WTC11 (cell line): ENCODE measurements at regions not wholly inside any gene's neighbourhood (a gene's known extent, or its start where the extent isn't known, plus 50 kb on each side); places are given as distances from the start of the nearest gene placed in this dataset.

ENCODE experiments used
- CREB1 ChIP-seq: sonication (generic); formaldehyde crosslinking; IDR thresholded peaks from 2 replicates; pipeline ENCODE4 v1.8.0; 2023; ENCODE audit warnings: mild to moderate bottlenecking, missing genetic modification reagents
- CTCF ChIP-seq: fragments of 200-600 bp; IDR thresholded peaks from 2 replicates; pipeline ENCODE4 v1.8.0; 2022; ENCODE audit warnings: antibody characterized with exemption
- IRF2 ChIP-seq: sonication (generic); formaldehyde crosslinking; IDR thresholded peaks from 2 replicates; pipeline ENCODE4 v1.8.0; 2022; ENCODE audit warnings: low read depth, missing genetic modification reagents, borderline replicate concordance
- PREB ChIP-seq: sonication (generic); formaldehyde crosslinking; IDR thresholded peaks from 2 replicates; pipeline ENCODE4 v1.8.1; 2022; ENCODE audit warnings: mild to moderate bottlenecking, missing genetic modification reagents, moderate library complexity, borderline replicate concordance
- ZBTB43 ChIP-seq: sonication (generic); formaldehyde crosslinking; IDR thresholded peaks from 2 replicates; pipeline ENCODE4 v1.8.1; 2023; ENCODE audit warnings: mild to moderate bottlenecking, missing genetic modification reagents
- ZNF232 ChIP-seq: sonication (generic); formaldehyde crosslinking; IDR thresholded peaks from 2 replicates; pipeline ENCODE4 v1.8.0; 2022; ENCODE audit warnings: mild to moderate bottlenecking, missing genetic modification reagents

- TF ChIP-seq PREB (CRISPR knock-in tag): no peak
- TF ChIP-seq ZBTB43: no peak
- no peak for TF ChIP-seq CREB1 (CRISPR knock-in tag)
- TF ChIP-seq CTCF: no peak
- no peak for TF ChIP-seq ZNF232 (CRISPR knock-in tag)
- TF ChIP-seq IRF2 (CRISPR knock-in tag): no peak
Measured at GRCh38 chr5:125160787-125161502, 414.5 kb upstream of the ZNF608 start.
